Activated naive CD8-positive, alpha-beta T cell (primary cell): ENCODE measurements at regions not wholly inside any gene's neighbourhood (a gene's known extent, or its start where the extent isn't known, plus 50 kb on each side); places are given as distances from the start of the nearest gene placed in this dataset.
"Not testable (repeated sequence)": the region's sequence is repeated elsewhere in the genome, so short reads cannot be mapped to it uniquely, and the experiment has no call there.

ENCODE experiments used
- H3K27ac Mint-ChIP-seq: one replicate; pipeline ENCODE4 v1.8.0; 2021; ENCODE audit warnings: mixed read lengths
- H3K27me3 Mint-ChIP-seq: one replicate; pipeline ENCODE4 v1.8.0; 2021; ENCODE audit warnings: mixed read lengths
- H3K36me3 Mint-ChIP-seq: one replicate; pipeline ENCODE4 v1.8.0; 2021; ENCODE audit warnings: mixed read lengths
- H3K4me1 Mint-ChIP-seq: one replicate; pipeline ENCODE4 v1.8.0; 2021; ENCODE audit warnings: low read depth, mixed read lengths
- H3K4me3 Mint-ChIP-seq: one replicate; pipeline ENCODE4 v1.8.0; 2021; ENCODE audit warnings: mild to moderate bottlenecking, mixed read lengths
- H3K9me3 Mint-ChIP-seq: one replicate; pipeline ENCODE4 v1.8.0; 2021; ENCODE audit warnings: low read depth, mixed read lengths

- H3K4me3 Mint-ChIP-seq: no peak overlapping the region
- H3K4me1 Mint-ChIP-seq: no peaks in the 10 kb centered on the region
- H3K9me3 Mint-ChIP-seq: no peaks in the 10 kb centered on the region
- H3K27me3 Mint-ChIP-seq: peaks cover 9% of the 10 kb centered on the region
- H3K36me3 Mint-ChIP-seq: no peaks in the 10 kb centered on the region
- no peak overlapping the region for H3K27ac Mint-ChIP-seq
Observed at GRCh38 chr9:87029905-87030304, 82.6 kb upstream of the GAS1 start.

DNA sequence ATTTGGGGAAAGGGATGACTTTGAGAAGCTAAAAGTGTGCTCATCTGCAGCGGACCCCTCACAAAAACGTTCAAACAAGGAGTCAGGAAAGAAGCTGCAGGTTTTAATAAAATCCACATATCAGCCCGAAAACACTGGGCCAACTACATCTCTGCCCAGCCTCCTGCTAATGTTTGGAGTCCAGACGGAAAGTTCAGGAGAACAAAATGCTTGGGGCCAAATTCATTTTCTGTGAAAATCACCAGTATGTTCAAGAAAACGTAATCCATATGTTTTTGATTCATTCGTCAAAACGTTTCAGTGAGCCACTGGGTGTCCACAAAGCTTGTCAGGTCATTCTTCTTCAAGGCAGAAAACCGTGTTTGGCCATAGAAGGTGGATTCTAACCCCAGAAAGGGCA, 87.5 kb upstream of the GAS1 start:
- Mint-ChIP-seq H3K36me3 (no peaks in the 10 kb centered on the region), H3K4me1 (no peaks in the 10 kb centered on the region), H3K27ac (no peak overlapping the region), H3K9me3 (no peaks in the 10 kb centered on the region), H3K4me3 (no peak overlapping the region), H3K27me3 (peaks cover 7% of the 10 kb centered on the region)

- no peaks in the 10 kb centered on the region for H3K9me3 Mint-ChIP-seq
- no peak overlapping the region for H3K4me3 Mint-ChIP-seq
Observed at GRCh38 chr9:87035879-87036278, 88.6 kb upstream of the GAS1 start.

DNA sequence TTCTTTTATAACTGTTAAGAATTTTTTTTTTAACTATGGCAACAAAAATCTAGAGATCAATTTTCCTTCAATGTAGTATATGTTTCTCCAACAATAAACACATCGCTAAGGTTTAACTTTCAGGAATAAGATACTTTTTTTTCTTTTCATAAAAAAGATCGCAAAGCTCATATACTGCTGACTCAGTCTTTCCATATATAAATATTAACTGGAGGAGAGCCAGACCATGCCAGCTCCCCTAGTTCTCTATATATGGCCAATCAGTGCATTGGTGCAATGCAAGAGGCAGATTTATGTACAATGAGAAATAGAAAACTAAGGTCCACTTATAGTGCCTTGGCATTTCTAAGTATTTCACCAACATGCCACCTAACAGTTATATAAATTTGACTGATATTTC, 89.2 kb upstream of the GAS1 start:
- Mint-ChIP-seq H3K27me3 (peaks cover 11% of the 10 kb centered on the region), H3K27ac (no peak overlapping the region), H3K36me3 (no peaks in the 10 kb centered on the region), H3K9me3 (no peaks in the 10 kb centered on the region), H3K4me3 (no peak overlapping the region), H3K4me1 (no peaks in the 10 kb centered on the region)

More at GRCh38 chr9:87035879-87036278, 88.6 kb upstream of the GAS1 start:
- Mint-ChIP-seq H3K27me3 (peaks cover 10% of the 10 kb centered on the region), H3K27ac (no peak overlapping the region), H3K4me1 (no peaks in the 10 kb centered on the region), H3K36me3 (no peaks in the 10 kb centered on the region)

- Mint-ChIP-seq H3K4me3 (no peak overlapping the region), H3K9me3 (no peaks in the 10 kb centered on the region), H3K4me1 (no peaks in the 10 kb centered on the region), H3K27me3 (peaks cover 6% of the 10 kb centered on the region), H3K36me3 (no peaks in the 10 kb centered on the region), H3K27ac (peak overlapping the region; percentile 64)
Observed at GRCh38 chr9:87039809-87040392, 92.6 kb upstream of the GAS1 start.

DNA sequence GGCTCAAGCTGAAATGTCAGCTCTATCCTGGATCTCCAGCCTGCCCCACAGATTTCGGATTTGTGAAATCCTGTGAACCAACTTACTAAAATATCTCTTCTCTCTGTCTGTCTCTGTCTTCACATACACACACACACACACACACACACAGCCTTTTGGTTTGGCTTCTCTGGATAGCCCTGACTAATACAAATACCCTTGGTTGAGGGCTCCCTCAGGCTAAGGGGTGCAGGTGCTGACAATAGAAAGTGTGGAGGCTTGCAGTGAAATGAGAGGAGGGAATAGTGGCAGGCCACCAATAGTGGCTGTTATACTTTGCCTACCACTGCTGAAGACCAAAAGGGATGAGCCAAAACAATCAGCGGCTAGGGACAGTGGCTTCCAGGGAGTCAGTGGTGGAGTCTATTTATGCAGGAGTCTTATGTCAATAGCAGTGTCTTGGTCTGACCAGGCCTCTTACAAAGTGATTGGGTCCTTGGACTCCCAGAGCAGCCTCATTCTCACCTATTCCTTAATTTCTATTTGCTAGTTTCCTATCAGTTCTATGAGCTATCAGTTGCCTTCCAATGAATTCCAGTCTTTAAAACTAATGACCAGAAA, 93.2 kb upstream of the GAS1 start:
- Mint-ChIP-seq H3K27me3 (peaks cover 6% of the 10 kb centered on the region), H3K36me3 (no peaks in the 10 kb centered on the region), H3K4me1 (no peaks in the 10 kb centered on the region), H3K4me3 (no peak overlapping the region), H3K27ac (no peak overlapping the region), H3K9me3 (no peaks in the 10 kb centered on the region)

DNA sequence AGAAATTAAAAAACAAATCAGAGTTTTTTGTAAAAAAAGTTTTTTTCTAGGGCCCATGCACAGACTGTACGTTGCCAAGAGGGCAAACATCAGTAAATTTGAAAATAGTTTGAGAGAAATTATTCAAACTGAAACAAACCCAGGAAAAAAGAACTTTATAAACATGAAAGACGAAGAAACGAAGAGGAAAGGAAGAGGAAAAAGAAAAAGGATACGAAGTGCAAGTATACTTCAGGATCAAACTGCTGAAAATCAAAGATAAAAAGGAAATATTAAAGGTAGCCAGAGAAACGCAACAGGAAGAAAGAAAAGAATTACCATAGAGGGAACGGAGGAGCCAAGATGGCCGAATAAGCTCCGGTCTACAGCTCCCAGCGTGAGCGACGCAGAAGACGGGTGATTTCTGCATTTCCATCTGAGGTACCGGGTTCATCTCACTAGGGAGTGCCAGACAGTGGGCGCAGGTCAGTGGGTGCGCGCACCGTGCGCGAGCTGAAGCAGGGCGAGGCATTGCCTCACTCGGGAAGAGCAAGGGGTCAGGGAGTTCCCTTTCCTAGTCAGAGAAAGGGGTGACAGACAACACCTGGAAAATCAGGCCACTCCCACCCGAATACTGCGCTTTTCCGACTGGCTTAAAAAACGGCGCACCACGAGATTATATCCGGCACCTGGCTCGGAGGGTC, 94.4 kb upstream of the GAS1 start:
- H3K27ac Mint-ChIP-seq, H3K9me3 Mint-ChIP-seq, H3K27me3 Mint-ChIP-seq, H3K4me1 Mint-ChIP-seq, H3K36me3 Mint-ChIP-seq: not testable (repeated sequence)
- peak overlapping the region; percentile 38 for H3K4me3 Mint-ChIP-seq

DNA sequence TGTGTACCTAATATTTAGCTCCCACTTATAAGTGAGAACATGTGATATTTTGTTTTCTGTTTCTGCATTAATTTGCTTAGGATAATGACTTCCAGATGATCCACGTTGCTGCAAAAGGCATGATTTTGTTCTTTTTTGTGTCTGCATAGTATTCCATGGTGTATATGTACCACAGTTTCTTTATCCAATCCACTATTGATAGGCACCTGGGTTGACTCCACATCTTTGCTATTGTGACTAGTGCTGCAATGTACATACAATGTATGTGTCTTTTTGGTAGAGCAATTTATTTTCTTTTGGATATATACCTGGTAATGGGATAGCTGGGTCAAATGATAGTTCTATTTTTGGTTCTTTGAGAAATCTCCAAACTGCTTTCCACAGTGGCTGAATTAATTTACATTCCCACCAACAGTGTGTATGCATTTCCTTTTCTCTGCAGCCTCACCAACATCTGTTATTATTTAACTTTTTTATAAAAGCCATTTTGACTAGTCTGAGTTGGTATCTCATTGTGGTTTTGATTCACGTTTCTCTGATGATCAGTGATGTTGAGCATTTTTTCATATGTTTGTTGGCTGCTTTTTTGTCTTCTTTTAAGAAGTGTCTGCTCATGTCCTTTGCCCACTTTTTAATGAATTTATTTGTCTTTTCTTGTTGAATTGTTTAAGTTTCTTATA, 102.8 kb upstream of the GAS1 start:
- H3K27ac Mint-ChIP-seq, H3K4me1 Mint-ChIP-seq, H3K9me3 Mint-ChIP-seq, H3K27me3 Mint-ChIP-seq, H3K36me3 Mint-ChIP-seq, H3K4me3 Mint-ChIP-seq: not testable (repeated sequence)

- H3K27me3 Mint-ChIP-seq: peaks cover 14% of the 10 kb centered on the region
- no peaks in the 10 kb centered on the region for H3K36me3 Mint-ChIP-seq
- no peaks in the 10 kb centered on the region for H3K9me3 Mint-ChIP-seq
- no peak overlapping the region for H3K27ac Mint-ChIP-seq
- H3K4me3 Mint-ChIP-seq: no peak overlapping the region
- no peaks in the 10 kb centered on the region for H3K4me1 Mint-ChIP-seq
Observed at GRCh38 chr9:87054999-87055686, 107.8 kb upstream of the GAS1 start.

GRCh38 chr9:87059772-87060171, 112.5 kb upstream of the GAS1 start:
- H3K9me3 Mint-ChIP-seq: no peaks in the 10 kb centered on the region

DNA sequence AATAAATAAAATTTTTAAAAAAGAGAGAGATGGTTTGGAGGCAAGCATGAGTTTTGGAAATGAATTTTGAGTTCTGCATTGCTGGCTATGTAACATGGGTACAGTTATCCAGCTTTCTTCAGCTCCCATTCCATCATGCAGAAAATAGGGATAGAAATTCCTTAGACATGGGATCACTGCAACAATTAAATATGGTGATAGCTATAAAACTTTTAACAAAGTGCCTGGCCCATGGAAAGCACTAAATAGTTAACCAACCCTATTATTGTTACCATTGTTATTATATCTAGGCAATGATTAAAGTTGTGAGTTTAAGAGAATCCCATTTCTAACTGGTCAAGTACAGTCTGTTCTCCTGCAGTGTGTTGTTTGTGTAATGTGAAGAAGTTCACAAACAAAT, 115.4 kb upstream of the GAS1 start:
- no peaks in the 10 kb centered on the region for H3K9me3 Mint-ChIP-seq
- H3K4me1 Mint-ChIP-seq: no peaks in the 10 kb centered on the region
- H3K27me3 Mint-ChIP-seq: peaks cover 15% of the 10 kb centered on the region
- no peaks in the 10 kb centered on the region for H3K36me3 Mint-ChIP-seq
- no peak overlapping the region for H3K4me3 Mint-ChIP-seq
- no peak overlapping the region for H3K27ac Mint-ChIP-seq

More at GRCh38 chr9:87059772-87060171, 112.5 kb upstream of the GAS1 start:
- Mint-ChIP-seq H3K4me3 (no peak overlapping the region), H3K27ac (no peak overlapping the region), H3K27me3 (peaks cover 16% of the 10 kb centered on the region), H3K4me1 (no peaks in the 10 kb centered on the region), H3K36me3 (no peaks in the 10 kb centered on the region)

- no peaks in the 10 kb centered on the region for H3K36me3 Mint-ChIP-seq
- H3K4me1 Mint-ChIP-seq: no peaks in the 10 kb centered on the region
- no peaks in the 10 kb centered on the region for H3K9me3 Mint-ChIP-seq
- peaks cover 11% of the 10 kb centered on the region for H3K27me3 Mint-ChIP-seq
- H3K4me3 Mint-ChIP-seq: no peak overlapping the region
- H3K27ac Mint-ChIP-seq: no peak overlapping the region
Observed at GRCh38 chr9:87063246-87063645, 115.9 kb upstream of the GAS1 start.

GRCh38 chr9:87063871-87064270, 116.6 kb upstream of the GAS1 start:
- Mint-ChIP-seq H3K4me1 (no peaks in the 10 kb centered on the region), H3K27me3 (peaks cover 10% of the 10 kb centered on the region), H3K9me3 (no peaks in the 10 kb centered on the region), H3K27ac (no peak overlapping the region), H3K4me3 (no peak overlapping the region), H3K36me3 (no peaks in the 10 kb centered on the region)

DNA sequence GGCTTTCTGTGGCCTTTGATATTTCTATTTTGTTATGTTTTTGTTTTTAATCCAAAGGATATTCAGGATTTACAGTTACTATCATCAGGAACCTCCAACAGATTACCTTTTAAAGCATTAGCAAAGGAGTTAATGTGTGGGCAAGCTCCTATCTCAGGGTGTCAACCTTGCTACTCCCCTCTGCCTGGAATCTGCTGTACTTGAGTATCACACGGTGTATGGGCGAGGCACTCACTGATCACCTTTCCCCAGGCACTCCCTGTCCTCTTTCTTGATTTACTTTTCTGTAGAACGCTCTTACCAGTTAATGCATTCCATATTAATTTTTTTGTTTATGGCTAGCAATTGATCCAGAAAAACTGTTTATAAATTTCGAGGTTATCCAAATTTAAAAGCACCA, 117.0 kb upstream of the GAS1 start:
- Mint-ChIP-seq H3K36me3 (no peaks in the 10 kb centered on the region), H3K4me1 (no peaks in the 10 kb centered on the region), H3K9me3 (no peaks in the 10 kb centered on the region), H3K27ac (no peak overlapping the region), H3K27me3 (peaks cover 7% of the 10 kb centered on the region), H3K4me3 (no peak overlapping the region)

DNA sequence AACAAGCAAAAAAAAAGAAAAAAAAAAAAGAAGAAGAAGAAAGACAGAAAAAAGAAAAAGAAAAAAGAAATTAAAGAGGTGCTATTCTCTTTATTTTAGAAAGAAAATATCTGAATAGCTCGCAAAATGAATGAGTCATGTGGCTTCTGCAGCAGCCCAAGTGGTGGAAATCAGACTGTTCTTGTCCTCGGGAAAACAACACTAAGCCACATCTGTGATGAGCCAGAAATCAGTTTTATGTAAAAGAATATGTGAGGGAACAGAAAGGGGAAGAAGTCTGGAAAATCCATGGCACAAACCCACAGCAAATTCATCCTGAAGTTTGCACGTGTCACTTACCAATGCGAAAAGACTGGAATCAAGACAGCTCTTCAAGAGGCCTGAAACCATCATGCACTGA, 118.7 kb upstream of the GAS1 start:
- H3K9me3 Mint-ChIP-seq: no peaks in the 10 kb centered on the region
- no peak overlapping the region for H3K27ac Mint-ChIP-seq
- no peak overlapping the region for H3K4me3 Mint-ChIP-seq
- no peaks in the 10 kb centered on the region for H3K4me1 Mint-ChIP-seq
- peaks cover 5% of the 10 kb centered on the region for H3K27me3 Mint-ChIP-seq
- no peaks in the 10 kb centered on the region for H3K36me3 Mint-ChIP-seq
